ENCODE measurements at regions not wholly inside any gene's neighbourhood (a gene's known extent, or its start where the extent isn't known, plus 50 kb on each side); places are given as distances from the start of the nearest gene placed in this dataset.

DNA sequence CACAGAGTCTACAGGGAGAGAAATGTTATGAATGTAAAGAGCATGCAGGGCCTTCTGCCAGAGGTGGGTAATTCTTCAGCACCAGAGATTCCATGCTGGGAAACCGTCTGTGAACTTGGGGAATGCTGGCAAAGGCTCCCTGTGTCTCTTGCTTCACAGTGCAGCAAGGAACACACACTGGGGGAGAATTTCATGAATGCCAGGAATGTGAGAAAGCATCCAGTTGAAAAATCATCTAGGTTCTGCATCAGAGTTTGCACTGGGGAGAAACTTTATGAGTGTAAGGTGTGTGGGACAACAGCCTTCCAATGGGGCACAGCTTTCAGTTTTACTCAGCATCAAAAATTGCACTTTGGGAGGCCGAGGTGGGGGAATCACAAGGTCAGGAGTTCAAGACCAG lies 224.3 kb upstream of the IGFBP3 start:
- Mint-ChIP-seq H3K9me3 (no peaks in the 10 kb centered on the region; the same call in 1 of the 2 replicates), H3K27me3 (ENCODE audit: insufficient read depth) (no peaks in the 10 kb centered on the region), H3K36me3 (ENCODE audit: low read depth) (peaks cover 14% of the 10 kb centered on the region), H3K27ac (peak overlapping the region; percentile 94), H3K4me3 (peak overlapping the region; percentile 79), H3K4me1 (ENCODE audit: low read depth) (peaks cover 63% of the 10 kb centered on the region)
- DNase-seq, result peak; percentile 96
- TF ChIP-seq, protein P1, sequence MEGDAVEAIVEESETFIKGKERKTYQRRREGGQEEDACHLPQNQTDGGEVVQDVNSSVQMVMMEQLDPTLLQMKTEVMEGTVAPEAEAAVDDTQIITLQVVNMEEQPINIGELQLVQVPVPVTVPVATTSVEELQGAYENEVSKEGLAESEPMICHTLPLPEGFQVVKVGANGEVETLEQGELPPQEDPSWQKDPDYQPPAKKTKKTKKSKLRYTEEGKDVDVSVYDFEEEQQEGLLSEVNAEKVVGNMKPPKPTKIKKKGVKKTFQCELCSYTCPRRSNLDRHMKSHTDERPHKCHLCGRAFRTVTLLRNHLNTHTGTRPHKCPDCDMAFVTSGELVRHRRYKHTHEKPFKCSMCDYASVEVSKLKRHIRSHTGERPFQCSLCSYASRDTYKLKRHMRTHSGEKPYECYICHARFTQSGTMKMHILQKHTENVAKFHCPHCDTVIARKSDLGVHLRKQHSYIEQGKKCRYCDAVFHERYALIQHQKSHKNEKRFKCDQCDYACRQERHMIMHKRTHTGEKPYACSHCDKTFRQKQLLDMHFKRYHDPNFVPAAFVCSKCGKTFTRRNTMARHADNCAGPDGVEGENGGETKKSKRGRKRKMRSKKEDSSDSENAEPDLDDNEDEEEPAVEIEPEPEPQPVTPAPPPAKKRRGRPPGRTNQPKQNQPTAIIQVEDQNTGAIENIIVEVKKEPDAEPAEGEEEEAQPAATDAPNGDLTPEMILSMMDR (IDR thresholded peaks at IDR 0.05), result no peak

DNA sequence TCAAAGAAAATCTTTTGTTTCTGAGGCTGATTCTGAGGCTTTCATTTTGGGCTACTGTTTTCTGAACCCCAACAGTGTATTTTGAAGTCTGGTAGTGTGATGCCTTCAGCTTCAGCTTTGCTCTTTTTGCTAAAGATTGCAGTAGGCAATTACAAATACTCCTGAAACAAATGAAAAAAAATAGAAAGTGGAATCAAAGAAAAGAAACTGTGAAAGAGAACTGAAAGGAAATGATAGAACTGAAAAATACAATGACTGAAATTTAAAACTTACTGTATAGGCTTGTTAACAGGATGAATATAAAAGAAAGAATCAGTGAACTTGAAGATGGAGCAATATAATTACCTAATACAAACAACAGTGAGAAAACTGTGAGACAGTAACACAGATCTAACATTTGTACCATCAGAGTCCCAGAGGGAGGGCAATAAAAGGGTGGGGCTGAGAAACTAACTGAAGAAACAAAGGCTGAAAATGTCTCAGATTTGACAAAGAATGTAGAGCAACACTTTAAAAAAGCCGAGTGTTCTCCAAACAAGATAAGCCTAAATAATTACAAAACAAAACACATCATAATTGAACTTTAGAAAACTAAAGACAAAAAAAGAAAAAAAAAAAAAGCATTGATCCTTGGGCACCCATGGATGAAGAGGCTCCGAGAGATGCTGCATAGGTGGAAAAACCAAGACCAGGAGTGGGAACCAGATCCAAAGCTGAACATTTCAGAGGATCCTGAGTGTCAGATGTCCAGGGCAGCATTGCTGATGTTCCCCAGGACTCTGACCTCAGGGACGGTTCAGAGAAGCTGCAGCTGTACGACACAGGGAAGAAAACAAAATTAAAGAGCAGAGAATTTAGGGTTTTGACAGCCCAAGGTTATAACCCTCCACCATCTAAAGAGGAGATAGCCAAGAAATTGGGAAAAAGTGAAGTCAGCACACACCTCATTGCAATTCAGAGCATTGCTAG lies 223.2 kb upstream of the IGFBP3 start:
- H3K4me1 Mint-ChIP-seq (ENCODE audit: low read depth), result peaks cover 58% of the 10 kb centered on the region
- H3K36me3 Mint-ChIP-seq (ENCODE audit: low read depth), result peaks cover 9% of the 10 kb centered on the region; the same call in 1 of the 2 replicates
- H3K9me3 Mint-ChIP-seq, result no peaks in the 10 kb centered on the region; the same call in 1 of the 2 replicates
- peak overlapping the region; percentile 14; the same call in 1 of the 2 replicates for H3K4me3 Mint-ChIP-seq
- peak overlapping the region; percentile 94 for H3K27ac Mint-ChIP-seq
- TF ChIP-seq, protein P1 (IDR thresholded peaks at IDR 0.05), result no peak
- DNase-seq, result no peak
- H3K27me3 Mint-ChIP-seq (ENCODE audit: insufficient read depth), result no peaks in the 10 kb centered on the region

DNA sequence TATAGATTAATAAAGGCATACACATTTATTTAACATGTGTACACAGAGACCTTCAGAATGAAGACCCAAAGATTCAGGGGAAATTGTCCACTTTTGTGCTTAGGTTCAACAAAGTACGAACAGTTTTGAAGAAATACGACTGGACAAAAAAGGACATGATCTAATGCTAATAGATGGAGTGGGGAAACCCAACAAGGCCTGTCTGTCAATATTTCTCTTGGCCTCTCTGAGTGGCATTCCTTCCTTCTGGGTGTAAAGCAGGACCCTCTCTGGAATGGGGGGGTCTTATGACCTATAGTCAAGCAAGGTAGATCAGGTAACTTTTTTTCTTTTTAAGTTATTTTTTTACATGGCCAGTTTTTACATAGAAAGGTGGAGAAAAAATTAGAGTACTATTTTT lies 222.3 kb upstream of the IGFBP3 start:
- DNase-seq, result no peak
- TF ChIP-seq, protein P1 (IDR thresholded peaks at IDR 0.05), result no peak
- Mint-ChIP-seq H3K9me3 (no peaks in the 10 kb centered on the region; the same call in 1 of the 2 replicates), H3K27ac (peak overlapping the region; percentile 94), H3K4me3 (no peak overlapping the region), H3K36me3 (ENCODE audit: low read depth) (peaks cover 9% of the 10 kb centered on the region; the same call in 1 of the 2 replicates), H3K27me3 (ENCODE audit: insufficient read depth) (no peaks in the 10 kb centered on the region), H3K4me1 (ENCODE audit: low read depth) (peaks cover 66% of the 10 kb centered on the region)

DNA sequence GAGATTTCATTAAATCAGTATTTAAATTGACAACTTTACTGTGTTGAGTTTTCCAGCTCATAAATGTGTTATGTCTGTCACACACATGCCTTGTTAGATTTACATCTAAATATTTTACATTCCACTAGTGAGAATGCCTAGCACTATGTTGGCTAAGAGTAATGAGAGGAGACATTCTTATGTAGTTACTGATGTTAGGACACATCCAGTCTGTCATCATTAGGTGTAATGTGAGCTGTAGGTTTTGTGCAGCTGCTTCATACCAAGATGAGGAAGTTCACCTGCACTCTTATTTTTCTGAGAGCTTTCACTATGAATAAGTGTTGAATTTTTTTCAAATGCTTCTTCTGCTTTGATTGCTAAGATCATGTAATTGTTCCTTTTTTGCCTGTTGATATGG lies 218.0 kb upstream of the IGFBP3 start:
- Mint-ChIP-seq H3K27me3 (ENCODE audit: insufficient read depth) (no peaks in the 10 kb centered on the region), H3K4me3 (peak overlapping the region; percentile 13), H3K9me3 (no peaks in the 10 kb centered on the region; the same call in 1 of the 2 replicates), H3K36me3 (ENCODE audit: low read depth) (peaks cover 9% of the 10 kb centered on the region; the same call in 1 of the 2 replicates), H3K27ac (0 out of 2 replicates have a peak overlapping the region, but pooled peaks have one; percentile 5), H3K4me1 (ENCODE audit: low read depth) (peaks cover 27% of the 10 kb centered on the region)
- DNase-seq, result peak; percentile 68
- TF ChIP-seq, protein P1 (IDR thresholded peaks at IDR 0.05), result no peak

DNA sequence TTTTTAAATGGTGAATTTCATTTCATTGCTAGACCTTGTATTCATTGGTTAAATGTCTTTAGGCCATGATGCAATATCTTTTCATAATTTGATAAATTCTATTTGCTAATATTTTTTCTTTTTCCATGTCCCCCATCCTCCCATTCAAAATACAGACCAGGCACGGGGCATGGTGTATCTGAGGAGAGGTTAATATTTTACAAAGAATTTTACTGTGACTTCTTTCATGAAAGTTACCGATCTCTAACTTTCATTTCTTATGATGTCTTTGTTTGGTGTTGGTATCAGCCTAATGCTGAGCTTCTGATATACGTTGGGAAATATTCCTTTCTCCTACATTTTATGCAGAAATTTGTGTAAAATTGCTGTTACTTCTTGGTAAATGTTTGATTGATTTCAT lies 216.7 kb upstream of the IGFBP3 start:
- TF ChIP-seq, protein P1 (IDR thresholded peaks at IDR 0.05), result no peak
- H3K9me3 Mint-ChIP-seq, result no peaks in the 10 kb centered on the region
- H3K36me3 Mint-ChIP-seq (ENCODE audit: low read depth), result 0 out of 2 replicates have a peak, but pooled peaks cover 3% of the 10 kb centered on the region
- no peak for DNase-seq
- no peaks in the 10 kb centered on the region; the same call in 1 of the 2 replicates for H3K27me3 Mint-ChIP-seq (ENCODE audit: insufficient read depth)
- no peak overlapping the region for H3K27ac Mint-ChIP-seq
- H3K4me3 Mint-ChIP-seq, result no peak overlapping the region
- peaks cover 19% of the 10 kb centered on the region for H3K4me1 Mint-ChIP-seq (ENCODE audit: low read depth)
